NCI-H2029 treated with DMSO at 0.1 percent for 48 hours (cell line): ENCODE measurements at regions not wholly inside any gene's neighbourhood (a gene's known extent, or its start where the extent isn't known, plus 50 kb on each side); places are given as distances from the start of the nearest gene placed in this dataset.
"Not testable (repeated sequence)": the region's sequence is repeated elsewhere in the genome, so short reads cannot be mapped to it uniquely, and the experiment has no call there.

Experiments
- DNase-seq: peaks from one replicate; lab custom pipeline; 2025; lab: John Stamatoyannopoulos, UW

DNA sequence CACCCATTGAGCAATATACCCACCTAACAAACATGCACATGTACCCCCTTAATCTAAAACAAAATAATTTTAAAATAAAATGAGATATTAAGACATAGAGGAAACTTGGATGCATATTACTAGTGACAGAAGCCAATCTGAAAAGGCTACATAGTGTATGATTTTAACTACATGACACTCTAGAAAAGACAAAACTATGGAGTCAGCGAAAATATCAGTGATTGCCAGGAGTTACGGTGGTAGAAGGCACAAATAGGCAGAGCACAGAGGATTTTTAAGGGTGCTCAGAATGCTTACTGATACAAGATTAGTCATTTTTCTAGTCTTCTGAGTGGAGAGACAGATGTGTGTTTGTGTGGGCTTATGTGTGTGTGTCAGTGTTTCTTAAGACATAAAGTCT, 656.6 kb downstream of the NR4A2 start:
- DNase-seq = no peak

DNA sequence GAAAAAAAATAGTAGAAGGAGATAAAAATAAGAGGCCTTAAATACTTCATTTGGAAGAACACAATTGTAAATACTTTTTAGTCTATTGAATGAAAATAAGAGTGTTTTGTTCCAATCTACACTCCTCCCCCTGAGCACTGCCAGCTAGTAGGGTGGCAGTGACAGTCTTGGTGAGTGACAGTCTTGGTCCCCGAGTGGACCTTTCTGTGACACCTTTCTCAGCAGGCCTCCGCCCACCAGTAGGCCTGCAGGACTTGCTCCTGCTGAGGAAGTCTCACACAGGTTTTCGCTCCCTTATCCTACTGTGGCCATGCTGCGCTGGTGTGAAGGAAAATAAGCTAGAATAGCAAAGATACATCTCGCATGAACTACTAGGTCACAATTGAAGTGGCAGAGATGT, 666.8 kb downstream of the NR4A2 start:
- DNase-seq = no peak

DNA sequence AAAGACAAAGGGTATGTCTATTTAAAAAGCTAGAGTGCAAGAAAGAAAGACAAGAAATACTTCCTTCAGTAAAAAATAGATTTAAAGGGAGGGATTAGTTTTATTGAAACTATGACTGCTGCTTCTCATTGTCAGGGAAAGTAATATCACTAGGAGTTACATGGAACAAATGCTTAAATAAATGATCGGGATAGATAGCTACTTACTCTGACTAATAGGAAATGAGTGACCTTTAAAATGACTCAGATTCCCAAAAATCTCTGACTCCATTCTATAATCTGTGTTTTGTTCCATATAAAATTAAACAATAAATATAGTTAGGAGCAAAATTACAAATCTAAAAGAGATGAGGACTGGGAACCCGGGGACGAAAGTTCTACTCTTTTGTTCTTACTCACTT, 669.3 kb downstream of the NR4A2 start:
- no peak for DNase-seq

DNA sequence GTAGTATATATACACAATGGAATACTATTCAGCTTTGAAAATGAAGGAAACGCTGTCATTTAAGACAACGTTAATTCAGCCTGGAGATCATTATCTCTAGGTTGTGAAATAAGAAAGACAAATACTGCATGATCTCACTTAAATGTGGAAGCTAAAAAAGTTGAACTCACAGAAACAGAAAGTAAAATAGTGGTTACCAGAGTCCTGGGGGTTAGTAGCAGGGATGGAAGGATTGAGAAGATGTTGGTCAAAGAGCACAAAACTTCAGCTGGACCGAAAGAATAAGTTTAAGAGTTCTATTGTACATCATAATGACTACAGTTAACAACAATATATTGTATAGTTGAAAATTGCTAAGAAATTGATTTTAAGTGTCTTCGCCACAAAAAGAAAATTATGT, 670.3 kb downstream of the NR4A2 start:
- DNase-seq = no peak

DNA sequence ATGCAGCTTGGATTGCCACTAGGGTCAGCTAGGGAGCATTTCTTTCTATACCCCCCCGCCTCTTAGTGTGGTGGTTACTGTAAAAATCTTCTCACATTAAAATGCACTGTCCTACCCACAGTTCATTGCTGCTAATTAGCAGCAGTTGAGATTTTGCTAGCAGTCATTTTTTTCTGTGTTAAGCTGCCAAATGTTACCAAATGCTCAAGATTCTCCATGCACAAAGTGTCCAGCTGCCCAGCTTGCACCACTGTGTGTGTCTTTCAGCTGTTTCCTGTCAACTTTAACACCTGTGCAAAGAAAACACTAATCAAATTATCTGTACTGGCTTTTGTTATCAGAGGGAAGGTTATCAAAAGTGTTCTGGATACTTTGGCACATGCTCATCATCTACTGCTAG, 679.3 kb downstream of the NR4A2 start:
- no peak for DNase-seq

DNA sequence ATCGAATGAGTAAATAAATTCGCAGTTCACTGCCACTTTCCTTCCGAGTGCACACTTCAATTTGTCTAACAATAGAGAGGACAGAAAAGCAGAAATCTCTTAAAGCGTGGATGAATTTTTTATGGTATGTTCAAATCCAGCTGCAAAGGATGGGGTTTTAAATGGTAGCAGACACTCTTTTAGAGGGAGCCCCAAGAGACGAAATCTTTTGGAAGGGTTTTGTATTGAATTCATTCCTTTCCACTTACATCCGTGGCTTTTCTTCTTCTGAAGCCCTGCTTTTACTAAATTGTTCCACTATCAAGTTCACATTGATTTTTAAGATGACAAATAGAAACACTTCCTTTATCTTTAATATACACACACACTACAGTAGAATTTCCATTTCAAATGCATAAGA, 680.7 kb downstream of the NR4A2 start:
- no peak for DNase-seq

DNA sequence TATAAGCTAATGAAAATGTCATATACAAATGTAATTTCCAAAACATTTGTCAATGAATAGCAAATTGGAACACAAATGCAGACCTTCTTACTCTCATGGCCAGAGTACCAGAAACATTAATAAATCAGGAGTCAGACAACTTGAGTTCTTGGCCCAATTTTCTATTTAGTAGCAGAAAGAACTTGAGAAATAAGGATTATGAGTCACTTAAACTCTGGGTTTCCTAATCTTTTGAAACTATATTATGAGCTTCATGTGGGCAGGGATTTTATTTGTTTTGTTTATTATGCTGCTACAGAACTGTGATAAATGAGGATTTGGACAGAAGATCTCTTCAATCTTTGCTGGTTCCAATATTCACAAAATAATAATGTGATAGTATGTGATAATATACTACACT, 686.7 kb downstream of the NR4A2 start:
- no peak for DNase-seq

DNA sequence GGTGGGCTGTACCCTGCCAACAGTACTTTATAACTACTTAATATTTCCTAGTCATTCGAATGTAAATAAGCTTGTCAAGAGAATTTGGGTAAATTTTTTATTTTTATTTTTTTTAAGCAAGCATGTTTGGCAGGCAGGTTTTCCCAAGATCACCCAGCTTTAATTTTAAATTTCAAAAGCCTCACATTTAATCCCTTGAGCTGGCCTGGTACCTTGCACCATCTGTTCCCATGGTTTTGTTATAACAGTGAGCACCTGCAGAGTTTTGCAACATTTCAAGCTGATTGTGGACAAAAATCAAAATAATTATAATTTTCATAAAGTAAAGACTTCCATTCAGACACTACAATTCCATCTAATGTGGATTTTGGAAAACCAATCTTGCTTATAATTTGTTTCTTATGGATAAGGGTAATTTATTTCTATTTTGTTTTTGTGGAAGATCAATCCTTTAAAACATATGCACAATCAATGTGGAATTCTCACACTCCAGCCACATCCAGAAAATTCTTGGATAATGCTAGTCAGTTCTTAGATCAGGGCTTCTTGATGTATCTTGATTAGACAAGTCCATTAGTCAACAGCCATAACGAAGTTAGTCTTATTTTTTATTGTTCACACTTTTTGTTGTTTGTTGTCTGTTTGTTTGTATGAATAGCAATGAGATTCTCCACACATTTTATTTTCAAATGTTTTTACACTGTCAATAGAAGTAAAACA, 689.3 kb downstream of the NR4A2 start:
- no peak for DNase-seq

DNA sequence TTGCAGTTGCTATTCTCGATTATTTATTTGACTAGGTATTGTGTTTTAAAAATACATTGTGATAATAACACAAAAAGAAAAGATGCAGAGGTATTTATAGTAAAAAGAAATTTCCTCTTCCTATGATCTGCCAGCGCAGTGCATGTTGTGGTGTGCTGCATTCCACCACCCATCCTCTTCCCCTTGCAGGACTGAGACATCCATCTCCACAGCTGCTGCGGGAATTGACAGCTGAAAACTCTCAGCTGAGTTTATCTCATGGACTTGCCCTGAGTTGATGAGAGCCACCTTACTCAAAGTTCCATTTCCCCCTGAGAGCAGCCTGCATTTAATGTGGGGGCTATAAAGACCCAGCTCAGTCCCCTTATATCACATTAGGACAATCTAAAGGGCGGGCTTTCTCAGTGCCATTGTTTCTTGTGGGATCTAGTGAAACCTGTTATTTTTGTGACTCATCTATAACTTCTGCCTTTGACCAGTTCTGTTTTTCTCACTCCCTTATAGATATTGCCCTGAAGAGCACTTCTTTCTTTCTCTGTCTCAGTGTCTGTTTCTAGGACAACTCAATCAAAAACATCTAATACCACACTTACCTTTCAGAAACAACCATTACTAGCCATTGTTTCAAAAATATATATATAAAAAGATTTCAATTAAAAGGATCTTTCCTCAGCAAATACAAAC, 698.5 kb downstream of the NR4A2 start:
- DNase-seq = no peak

DNA sequence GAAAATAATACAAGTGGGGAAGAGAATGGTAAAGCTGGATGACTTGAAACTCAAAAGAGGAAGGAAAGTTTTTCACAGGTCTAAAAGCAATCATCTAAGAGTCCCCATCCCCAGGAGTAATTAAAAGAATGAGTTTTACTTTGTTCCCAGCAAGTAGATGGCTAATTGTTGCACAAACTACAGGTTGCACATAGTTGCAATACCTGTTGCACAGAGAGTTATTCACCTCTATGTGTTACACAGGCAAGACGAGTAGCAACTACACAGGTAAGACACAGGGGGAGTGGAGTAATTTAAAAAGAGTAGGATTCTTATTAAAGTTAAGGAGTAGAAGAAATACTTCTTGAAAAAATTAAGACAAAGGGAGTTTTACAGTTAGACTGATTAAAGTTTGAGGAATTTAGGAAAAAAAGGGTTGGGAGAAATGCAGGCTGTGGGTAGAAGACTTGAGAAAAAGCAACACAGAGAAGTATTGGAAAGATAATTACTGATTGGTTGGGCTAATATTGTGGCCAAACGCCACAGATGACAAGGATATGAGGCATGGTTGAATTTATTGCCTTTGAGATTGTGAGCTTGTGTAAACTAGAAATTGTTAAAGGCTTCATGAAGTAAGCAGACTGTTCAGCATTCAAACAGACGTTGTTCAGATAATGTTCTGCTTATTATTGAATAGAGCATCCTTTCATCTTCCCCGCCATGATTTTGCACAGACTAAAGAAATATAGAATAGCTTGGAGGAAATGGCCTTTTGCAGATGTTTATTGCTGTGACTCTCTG, 699.3 kb downstream of the NR4A2 start:
- no peak for DNase-seq

DNA sequence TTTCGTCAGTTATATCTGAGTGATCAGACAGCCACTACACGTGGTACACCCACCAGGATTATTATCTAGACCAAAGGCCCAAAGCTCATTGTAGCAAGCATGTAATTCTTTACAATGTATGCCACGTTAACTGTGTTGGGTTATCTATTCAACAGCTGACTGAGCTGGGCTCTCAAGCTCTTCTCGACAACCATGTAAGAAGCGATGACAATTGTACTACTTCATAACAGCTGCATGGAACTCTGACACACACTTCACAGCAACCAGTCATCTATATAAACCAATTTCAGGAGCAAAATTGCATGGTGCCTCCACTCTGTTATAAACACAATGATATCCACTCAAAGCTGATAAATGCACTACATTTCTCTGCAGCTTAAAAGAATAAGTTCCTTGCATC, 701.8 kb downstream of the NR4A2 start:
- DNase-seq = no peak

DNA sequence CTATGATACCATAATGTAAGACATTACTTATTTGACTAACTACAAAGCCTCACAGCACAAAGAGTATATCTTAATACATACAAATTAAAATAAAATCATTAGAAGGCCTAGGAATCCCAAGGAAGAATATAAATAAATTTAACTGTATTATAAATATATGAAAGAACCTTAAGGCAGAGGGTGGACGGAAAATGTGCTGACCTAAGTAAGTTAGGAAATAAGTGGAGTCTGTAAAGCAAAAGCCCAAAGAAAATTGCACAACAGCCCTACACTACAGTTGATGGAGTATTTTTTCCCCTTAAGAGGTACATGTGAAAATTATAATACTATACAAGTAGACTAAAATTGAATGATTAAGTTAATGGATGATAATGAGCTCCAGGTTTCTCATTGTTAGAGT, 710.1 kb downstream of the NR4A2 start:
- DNase-seq = no peak

DNA sequence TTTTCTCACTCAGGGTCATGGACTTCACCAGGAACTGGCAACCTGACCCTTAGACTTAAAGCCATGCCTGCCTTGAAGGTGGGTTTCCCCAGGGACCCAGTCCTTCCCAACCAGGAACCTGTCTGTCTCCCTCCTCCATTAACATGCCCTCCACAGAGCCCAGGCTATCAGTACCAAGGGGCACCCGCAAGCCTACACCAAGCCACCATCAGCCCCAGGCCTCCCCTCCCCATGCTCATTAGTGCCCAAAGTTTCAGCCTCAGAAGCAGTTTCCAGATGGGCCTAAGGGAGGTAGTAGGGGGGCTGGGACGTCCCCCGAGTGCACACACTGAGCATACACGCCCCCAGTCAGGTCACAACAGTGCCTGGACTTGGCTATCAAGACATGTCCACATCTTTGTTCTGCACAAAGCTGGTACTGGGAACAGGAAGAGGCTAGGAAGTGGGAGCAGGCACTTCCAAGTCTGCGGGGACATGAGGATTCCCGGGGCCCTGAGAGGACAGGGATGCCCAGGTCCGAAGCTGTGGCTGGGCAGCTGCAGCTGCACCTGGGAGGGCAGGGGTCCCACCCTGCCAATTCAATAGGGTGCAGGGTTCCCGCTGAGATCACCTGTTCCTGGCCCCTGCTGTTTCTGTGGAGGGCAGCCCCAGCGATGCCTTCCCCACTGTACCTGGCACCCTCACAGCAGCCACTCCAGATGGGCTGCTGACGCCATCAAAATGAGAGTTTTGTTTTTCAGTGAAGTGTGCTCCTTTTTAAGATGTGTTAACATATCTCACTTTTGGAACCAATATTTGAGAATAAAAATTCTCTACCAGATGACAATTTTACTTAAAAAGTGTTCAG, 731.4 kb downstream of the NR4A2 start:
- DNase-seq = no peak

DNA sequence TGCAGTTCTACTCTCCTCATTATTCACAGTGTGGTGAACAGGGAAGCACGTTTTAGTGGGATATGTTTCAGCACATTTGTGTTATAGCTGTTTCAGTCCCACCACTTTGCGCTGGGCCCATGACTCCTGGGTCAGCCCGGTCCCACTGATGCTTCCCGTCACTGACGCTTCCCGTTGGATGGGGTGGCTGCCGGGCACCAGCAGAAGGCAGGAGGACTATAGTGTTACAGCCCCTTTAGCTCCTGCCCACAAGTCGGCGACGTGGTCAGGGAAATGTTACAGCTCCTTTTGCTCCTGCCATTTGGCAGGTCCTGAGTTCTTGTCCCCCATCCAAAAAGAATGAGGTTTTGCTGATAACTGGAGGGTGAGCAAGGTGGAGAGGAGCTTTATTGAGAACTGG, 732.2 kb downstream of the NR4A2 start:
- no peak for DNase-seq

DNA sequence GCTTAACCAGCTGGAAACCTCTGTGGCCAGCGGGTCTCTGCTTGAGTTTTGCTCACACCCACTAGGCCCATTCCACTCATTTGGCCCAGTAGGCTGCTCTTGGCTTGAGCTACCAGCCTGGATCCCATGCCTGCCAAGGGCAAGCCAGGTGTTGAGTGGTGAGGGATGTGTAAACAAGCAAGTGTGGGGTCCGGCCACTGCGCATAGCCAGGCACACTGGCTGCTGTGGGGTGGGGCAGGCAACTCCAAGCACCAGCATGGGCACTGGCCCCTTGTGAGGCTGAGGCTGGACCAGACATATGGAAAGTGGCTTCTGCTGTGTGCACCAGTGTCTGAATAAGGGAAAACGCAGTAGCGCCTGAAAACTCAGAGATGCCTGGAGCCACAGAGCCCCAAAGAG, 732.7 kb downstream of the NR4A2 start:
- DNase-seq = no peak

DNA sequence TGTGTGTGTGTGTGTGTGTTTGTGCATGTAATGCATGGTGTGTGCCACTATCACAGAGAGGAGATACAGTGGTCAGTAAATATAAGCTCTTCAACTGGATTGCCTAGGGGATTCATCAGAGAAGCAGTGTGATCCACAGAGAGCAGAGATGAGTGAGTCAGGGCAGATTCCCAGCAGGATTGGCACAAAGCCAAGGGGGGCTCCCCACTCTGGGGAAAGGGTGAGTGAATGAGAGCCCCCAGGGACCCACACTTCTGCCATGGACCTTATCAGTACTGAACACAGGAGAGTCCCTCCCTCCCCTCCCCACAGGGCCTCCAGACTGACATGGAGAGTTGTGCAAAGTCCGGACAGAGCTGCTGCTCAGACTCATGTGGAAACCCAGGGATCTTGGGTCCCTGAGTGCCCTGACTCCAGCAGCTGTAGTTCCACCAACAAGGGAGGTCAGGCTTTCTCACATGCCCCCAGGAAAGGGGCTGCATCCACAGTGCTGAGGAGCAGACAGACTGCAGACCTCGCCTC, 748.8 kb downstream of the NR4A2 start:
- DNase-seq = no peak

DNA sequence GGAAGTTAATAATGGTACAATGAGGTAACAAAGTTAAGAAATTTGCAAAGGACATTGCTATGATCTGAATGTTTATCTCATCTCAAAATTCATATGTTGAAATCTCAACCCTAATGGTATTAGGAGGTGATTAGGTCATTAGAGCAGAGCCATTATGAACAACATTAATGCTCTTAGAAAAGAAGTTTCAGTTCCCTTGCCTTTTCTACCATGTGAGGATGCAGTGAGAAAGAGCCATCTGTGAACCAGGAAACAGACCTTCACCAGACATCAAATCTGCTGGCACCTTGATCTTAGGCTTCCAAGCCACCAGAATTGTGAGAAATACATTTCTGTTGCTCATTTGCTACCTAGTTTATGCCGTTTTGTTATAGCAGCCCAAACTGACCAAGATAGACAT, 757.6 kb downstream of the NR4A2 start:
- no peak for DNase-seq

DNA sequence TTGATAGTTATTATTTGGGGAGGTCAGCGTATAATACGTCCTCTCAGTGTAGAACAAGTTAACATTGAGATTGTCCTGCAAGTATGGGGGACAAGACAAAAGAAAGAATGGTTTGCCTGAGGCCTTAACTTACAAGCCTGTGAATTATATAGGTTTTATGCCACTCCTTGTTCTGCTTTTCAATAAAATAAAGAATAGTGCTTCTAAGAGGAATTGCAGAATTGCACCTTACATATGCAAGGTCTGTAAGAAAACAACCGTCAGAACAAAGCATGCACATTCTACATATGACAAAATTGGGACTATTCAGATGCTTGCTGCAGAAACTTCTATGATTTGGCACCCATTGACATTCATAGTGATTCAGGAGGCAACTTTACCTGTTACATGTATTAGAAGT, 785.0 kb downstream of the NR4A2 start:
- DNase-seq = no peak

DNA sequence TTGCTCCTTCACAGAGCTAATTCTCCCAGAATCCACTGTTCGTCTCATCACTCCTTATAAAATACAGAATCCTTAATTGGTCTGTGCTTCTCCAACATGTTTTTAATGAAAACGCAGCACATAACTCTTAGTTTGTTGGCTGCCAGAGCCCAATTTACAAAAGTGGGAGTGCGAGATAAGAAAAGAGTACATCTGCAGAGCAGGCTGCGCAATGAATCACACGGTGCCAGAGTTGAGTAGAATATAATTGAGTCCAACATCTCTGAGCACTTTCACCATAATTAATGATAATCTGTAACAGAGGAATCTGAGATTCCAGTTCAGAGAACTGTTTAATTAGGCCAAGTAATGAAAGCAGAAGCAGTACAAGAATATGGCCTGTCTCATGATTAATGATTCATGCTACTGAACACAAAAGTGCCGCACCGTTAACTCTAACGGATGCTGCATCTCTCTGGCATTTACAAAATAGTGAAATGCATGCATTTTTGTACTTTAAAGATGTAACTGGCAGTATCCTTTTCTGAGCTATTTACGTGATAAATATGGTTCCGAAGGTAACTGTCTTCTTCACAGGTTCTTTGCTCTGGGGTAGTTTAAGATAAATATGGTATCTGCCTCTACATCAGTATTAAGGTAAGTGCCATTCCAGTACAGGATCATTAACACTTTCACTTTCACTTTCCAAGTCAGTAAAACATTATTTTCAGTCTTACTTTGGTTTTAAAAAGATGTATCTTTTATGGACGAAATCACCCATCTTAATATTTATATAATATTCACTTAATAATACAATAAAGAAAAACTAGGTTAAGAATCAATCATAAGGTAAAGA, 785.6 kb downstream of the NR4A2 start:
- no peak for DNase-seq

DNA sequence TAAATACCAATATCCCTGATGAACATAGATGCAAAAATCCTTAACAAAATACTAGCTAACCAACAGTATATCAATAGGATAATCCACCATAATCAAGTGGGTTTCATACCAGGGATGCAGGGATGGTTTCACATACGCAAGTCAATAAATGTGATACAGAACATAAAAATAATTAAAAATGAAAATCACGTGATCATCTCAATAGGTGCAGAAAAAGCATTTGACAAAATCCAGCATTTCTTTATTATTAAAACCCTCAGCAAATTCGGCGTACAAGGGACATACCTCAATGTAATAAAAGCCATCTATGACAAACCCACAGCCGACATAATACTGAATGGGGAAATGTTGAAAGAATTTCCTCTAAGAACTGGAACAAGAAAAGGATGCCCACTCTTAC, 793.5 kb downstream of the NR4A2 start:
- DNase-seq = not testable (repeated sequence)

DNA sequence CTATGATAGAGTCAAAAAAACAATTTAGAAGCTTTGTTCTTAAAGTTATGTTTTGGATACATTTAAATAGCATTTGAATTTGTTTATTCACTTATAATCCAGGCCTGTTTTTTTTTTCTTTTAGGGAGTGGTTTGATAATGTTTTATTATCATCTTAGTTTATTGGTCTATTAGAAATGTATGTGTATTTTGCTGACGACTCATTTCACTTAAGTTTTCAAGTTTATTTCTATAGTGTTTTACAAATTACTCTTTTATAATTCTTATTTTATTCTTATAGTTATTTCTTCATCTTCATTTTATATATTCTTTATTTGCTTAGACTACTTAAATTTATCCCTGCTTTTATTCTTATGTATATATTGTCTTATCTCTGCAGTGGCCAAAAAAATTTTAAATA, 804.5 kb downstream of the NR4A2 start:
- no peak for DNase-seq
